GM21529 (cell line): ENCODE measurements at regions not wholly inside any gene's neighbourhood (a gene's known extent, or its start where the extent isn't known, plus 50 kb on each side); places are given as distances from the start of the nearest gene placed in this dataset.

Experiments
- ATAC-seq: cut with Tn5 transposase; IDR thresholded peaks from one replicate; pipeline ENCODE4 v1.9.1; 2021; ENCODE audit not compliant: unreplicated experiment

DNA sequence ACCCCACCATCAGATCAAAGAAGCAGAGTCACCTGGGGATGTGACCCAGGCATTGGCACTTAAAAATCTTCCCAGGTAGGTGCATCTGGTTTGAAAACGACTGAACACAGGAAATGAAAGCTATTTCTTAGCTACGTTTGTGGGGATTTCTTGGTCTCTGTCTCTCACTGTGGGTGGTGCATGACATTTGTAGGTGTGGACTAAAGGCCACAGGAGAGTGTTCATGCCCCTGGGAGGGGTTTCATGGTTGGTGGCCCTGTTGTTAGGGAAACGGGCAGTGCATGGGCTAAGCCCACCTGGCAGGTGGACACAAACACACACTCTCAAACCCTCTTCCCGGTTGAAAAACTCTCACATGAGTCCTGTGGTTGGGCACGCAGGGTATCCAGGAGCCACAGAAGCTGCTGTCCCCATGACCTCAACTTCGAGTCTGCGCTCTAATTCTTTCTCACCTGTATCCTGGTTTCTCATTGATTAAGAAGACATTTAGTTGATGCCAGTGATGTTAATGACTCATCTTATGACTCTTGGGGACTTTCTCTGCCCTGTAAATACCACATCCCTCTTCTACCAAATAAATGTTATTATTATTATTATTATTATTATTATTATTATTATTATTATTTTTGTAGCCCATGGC, 119.4 kb downstream of the MRPS6 start:
- no peak for ATAC-seq

DNA sequence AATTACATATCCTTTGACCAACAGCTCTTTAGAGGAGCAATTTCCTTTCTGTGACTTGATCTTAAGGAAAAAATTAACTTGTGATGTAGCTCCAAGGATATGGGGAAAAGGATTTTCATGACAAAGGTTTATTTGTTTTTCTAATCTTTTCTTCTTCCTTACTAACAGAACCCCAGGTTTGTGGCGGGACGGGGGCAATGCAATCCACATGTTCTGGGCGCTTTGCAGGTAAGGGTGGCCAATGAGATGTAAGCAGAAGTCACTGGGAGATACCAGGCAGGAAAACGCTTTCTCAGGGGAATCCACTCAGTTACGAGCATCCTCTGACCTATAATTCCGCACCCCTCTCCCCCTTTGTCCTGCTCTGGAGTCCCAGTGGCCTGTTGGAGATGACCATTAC, 122.0 kb downstream of the MRPS6 start:
- no peak for ATAC-seq

DNA sequence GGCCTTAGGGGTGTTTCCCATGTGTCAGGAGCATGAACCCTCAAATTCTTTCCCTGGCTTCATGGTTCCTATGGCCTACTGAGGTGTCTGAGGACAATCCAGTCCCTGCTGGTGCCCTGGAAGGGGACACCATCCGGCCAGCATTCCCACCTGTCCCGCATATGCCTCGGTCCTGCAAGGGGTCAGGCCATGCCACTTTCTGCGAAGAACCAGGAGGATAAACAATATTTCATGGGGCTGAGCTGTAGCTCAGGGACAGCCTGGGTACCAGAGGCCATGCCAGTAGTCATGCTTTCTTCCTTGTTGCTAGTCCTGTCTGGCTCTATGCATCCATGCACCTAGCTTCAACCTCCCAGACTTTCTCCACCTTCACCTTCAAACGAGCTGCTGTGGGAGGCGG, 123.6 kb downstream of the MRPS6 start:
- ATAC-seq: no peak

DNA sequence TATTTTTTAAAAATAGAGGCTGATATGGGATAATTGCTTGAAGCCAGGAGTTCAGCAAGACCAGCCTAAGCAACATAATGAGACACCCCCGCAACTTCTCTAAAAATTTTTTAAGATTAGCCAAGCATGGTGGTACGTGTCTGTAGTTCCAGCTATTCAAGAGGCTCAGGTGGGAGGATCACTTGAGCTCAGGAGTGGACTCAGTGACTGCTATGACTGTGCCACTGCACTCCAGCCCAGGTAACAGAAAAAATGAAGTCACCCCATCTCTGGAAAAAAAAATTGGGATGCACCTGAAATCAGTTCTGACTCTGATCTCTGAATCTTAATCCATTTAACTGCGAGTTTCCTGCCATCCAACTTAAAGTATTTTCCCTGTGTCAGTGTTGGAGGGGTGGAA, 124.2 kb downstream of the MRPS6 start:
- no peak for ATAC-seq

DNA sequence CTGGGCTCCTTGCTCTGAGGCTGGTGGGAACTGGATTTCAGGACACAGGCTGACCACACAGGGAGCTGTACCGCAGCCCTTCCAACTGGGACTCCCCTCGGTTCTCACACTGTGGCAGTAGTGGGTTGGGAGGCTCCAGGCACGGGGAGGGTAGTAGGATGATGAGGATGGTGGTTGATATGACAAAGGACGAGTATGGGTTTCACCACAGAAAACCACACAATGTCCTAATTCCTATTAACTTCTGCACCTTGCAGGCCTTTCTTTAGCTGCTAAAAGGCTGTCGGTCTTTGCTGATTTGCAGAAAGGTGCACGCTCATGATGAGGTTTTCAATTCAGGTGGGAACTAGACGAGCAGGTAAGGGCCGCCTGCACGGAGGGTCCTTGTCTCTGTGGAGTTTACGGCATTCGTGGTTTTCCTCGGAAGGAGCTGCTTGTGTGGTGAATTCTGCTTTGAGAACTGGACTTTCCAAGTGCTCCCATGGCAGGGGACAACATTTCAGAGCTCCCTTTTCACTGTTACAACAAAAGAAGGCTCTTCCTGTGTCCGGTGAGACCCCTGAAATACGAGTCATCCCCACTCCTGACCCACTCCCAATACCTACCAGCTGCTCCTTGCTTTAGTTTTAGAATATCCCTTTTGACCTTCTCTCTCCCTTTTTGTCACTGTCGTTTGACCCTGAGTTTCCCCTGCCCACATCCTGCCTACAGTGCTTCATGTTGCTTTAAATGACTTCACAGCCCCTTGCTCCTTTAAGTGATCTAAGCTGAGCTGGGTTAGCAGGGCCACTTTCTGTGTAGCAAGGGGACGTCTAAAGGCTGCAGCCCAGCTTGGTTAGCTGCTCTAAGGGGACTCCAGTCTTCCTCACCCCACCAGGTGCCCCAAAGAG, 125.1 kb downstream of the MRPS6 start:
- no peak for ATAC-seq

DNA sequence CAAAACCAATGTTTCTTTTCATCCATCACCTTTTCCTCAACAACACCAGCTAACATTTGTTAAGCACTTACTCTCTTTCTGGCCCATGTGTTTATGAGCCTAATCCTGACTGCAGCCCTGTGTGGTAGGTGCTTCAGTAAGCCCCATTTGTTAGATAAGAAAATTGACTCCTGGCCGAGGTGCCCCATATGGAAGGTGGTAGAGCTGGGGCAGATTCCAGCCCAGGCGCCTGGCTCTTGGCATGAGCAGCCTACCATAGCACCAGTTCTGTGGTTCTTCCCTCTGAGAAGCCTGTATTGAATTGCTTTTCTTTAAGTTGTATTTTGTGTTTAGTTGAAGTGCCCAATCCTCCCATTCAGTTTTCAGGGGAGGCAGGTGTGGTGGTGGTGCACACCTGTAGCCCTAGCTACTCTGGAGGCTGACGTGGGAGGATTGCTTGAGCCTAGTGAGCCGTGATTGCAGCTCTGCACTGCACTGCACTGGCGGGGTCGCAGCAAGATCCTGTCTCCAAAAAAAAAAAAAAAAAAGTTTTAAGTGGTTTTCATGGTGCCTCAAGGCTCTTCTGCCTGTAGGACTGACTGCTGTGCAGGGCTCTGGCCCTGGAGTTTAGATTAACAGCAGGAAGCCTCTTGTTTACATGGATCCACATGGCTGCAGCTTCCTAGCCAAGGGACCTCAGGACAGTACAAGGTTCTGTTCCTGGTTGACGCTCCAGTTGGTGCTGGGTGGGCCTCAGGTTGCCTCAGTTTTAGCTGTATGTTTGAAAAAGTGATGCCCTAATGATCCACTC, 125.9 kb downstream of the MRPS6 start:
- no peak for ATAC-seq

DNA sequence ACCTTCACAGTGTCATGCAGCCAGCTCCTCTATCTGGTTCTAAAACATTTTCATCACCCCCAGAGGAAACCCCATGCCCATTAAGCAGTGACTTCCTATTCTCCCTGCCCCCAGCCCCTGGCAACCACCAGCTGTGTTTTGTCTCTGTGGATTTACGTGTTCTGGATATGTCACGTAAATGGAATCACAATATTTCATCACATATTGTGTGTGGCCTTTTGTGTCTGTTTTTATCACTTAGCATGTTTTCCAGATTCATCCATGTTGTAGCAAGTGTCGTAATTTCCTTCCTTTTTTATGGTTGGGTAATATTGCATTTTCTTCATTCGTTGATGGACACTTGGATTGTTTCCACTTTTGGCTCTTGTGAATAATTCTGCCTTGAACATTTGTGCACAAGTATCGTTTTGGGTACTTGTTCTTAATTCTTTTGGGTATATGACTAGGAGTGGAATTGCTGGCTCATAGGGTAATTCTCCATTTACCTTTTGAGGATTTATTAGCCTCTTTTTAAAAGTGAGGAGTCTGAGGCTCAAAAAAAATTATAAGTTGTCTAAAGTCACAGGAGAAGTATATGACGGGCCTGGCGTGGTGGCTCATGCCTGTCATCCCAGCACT, 127.0 kb downstream of the MRPS6 start:
- ATAC-seq: no peak

DNA sequence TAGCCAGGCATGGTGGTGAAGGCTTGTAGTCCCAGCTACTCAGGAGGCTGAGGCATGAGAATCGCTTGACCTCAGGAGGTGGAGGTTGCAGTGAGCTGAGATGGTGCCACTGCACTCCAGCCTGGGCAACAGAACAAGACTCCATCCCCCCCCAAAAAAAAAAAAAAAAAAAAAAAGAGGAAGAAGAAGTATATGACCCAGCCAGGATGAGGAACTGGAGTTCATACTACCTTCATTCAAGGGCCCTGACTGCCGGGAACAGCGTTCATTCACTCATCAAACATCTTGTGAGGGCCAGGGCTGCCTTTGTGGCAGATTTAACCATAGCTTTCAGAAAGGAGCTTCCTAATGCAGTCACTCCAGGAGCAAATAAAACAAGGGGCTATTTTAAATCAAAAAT, 127.6 kb downstream of the MRPS6 start:
- no peak for ATAC-seq

DNA sequence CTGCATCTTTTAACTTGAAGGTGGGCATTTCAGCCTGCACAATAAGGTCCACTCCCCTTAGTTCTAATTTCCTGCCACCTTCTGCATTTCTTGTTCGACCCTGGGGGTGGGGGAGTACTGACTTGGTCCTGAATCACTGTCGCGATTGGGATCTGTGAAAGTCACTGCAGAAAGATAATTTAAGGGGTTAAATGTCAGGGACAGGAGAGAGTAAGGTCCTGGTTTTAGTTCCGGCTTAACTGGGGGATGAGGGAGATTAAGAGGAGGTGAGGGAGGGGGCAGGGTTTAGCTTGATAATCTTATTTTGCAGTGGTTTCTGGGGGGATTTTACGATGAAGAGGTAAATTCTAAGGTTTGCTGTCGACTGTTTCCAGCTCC, 128.1 kb downstream of the MRPS6 start:
- no peak for ATAC-seq

DNA sequence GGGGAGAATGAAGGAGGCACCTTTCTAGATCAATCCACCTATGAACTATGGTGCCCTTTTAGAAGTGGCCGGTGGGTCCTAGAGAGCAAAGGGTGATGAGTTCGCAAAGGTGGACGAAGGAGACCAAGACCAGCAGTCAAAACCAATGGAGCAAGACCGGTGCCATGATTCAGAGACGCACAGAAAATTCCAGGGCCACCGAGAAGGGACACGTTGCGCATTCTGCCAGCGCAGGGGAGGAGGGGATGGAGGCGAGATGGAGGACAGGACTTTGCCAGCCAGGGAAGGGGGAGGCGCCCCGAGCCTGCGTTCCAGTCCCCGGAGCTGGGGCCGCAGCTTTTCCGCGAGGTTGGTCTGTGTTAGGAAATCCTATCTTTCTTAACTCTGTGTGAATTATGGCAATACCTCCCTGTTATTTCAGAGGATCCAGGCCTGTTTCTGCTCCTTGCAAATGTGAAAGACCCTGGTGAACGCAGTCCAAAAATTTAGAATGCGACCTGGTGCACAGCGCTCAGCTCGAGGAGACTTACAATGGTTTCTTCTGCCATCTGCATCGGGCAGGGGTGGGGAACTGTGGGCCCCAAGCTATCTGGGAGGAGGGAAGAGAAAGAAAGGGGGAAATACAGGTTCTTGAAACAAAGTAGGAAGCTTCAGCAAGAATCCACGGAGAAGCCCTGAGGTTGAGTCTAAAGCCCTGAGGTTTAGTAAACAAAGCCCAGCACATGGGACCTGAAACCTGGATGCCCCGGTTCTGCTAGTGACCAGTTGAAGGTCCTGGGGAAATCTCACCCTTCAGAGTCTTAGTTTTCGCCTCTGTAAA, 129.4 kb downstream of the MRPS6 start:
- ATAC-seq: no peak

DNA sequence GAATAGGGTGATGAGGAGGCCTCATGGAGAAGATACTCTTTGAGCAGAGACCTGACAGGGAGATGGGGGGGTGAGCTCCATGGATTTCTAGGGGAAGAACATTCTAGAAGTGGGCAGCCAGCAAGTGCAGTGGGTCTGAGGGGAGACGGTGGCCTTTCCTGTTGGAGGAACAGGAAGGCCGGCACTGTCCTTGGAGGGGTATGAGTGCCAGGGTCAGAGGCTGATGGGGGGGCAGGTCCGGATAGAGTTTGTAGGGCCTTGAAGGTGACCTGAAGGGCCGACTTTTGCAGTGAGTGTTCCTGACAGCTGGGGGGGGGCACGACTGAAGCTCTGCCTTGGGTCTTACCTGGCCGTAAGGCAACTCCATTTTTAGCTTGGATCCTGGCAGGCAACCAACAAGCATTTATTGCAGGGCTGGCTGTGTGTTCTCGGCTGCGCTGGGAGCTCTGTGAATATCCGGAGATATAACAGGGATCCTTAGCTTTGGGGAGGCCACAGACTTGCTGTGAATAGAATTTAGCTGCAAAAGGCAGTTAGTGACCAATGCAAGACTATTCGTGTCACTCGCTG, 130.6 kb downstream of the MRPS6 start:
- no peak for ATAC-seq

DNA sequence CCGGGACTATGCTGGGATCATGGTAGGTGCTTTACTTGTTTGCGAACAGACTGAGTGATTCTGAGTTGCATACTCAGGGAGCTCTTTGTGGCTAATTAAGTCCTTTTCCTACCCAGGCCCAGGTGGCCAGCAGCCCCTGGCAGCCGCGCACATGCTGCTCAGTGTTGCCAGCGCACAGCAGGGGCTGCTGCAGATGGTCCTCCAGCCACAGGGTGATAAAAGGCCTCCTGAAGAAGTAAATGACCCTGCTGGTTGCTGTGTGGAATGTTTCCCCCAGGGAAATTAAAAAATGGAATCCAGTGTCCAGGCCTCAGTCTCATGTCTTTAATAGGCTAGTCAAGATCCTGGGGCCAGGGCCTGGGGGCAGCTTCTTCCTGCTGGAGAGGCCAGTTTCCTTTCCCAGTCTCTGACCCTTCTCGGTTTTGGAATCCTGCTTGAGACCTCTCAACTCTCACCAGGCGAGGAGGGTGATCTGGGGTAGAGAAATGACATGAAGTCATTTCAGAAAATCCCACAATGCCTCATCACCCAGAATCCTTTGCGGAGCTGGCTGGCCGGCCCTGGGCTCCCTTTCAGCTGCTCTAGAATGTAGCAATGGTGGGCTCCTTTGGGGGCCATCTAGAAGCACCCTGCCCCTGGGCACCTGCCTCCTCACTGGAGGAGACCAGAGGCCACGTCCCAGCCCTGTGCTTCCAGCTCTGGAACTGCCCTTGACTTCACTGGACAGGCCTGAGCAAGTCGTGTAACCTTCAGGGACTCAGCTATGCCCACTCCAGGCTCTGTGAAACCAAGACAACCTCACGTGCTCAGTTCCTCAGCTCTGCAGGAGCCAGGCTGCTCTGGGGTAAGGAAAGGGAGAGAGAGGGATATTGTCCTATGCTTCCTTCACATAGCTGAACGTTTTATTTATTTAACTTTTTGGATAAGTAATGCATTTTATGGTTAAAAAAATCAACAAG, 131.4 kb downstream of the MRPS6 start:
- ATAC-seq: no peak

DNA sequence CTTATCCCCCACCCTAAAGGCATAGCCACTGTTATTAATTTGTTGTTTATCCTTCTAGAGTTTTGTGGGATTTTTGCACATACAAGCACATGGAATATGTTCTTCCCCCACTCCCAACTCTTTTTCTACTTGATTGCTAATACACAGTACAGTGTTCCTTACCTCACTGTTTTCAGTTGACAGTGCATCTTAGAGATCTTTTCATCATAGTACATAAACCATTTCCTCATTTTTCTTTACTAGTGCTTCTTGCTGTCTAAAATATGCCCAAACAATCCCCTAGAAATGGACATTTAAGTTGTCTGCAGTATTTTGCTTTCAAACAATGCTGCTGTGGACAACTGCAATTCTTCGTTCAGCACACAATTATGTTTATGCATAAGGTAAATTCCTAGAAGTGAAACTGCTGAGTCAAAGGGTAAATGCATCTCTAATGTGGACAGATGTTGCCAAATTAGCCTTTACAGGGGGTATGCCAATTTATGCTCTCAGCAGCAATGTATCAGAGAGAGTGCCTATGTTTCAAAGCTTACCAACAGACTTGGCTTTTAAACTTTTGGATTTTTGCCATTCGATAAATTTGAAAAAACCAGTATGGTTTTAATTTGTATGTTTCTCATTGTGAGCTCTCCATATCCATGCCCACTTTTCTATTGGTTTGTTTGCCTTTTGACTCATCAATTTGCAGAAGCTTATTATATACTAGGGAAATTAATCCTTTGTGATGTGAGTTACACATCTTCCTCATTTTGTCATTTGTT, 132.6 kb downstream of the MRPS6 start:
- ATAC-seq: no peak

DNA sequence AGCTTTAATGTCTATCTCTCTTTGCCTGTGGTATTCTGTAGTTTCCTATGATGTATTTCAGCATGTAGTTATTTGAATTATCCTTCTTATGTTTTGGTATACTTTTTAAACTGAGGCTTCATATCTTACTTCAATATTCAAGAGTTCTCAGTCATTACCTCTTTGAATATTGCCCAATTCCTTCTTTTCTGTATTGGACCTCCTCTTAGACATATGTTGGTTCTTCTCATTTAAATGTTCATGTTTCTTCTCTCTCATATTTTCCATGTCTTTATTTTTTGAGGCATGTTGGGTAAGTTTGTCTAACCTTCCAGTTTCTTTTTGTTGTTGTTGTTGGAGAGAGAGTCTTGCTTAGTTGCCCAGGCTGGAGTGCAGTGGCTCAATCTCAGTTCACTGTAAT, 140.6 kb downstream of the MRPS6 start:
- ATAC-seq: no peak

DNA sequence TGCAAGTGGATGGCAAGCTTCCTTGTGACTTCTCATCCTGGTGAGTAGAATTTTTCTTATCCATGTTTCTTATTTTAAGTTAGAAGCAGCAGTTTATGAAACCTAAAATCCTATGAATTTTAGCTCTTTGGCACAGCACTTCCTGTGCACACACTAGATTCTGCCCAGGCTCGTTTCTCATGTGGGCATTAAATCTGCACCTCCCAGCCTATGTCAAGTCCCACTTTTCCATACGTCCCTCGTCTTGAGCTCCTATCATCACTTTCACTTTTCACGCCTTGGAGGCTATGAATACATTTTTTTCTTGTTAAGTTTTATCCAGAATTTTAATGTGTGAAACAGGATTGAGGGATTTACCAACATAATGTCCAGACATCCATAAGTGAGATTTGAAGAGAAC, 142.1 kb downstream of the MRPS6 start:
- ATAC-seq: no peak

DNA sequence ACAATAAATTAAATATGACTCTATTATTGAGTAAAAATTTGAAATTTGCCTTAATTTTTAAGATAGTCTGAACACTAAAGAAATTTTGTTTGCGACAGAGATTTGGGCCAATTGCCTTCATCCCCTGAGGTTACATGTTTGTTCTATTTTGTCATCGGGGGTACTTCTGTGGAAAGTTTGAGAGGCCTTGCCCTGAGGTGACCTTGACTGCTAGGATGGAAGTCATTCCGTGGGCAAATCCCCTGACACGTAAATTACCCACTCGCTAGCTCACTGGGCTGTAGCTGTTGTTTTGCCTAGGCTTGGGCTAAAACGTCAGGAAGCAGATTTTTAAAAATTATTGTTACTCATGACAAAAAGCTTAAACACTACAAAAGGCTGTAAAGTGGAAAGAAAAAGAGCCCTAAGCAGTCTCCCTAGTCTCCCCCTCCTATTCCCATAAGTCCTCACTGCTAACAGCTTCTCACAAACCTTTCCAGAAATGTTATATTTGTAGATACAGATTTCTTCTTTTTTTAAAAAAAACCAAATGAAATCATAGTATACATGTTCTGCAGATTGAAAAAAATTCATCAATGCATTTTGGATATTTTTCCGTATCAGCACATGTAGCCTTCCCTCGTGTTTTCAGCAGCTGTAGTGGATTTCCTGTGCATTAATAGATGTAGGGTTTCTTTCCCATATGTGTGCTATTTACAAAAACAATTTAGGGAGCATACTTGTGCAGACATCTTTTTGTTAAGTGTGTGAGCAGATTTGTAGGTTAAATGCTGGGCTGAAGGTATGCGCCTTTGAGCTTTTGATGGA, 142.7 kb downstream of the MRPS6 start:
- no peak for ATAC-seq

DNA sequence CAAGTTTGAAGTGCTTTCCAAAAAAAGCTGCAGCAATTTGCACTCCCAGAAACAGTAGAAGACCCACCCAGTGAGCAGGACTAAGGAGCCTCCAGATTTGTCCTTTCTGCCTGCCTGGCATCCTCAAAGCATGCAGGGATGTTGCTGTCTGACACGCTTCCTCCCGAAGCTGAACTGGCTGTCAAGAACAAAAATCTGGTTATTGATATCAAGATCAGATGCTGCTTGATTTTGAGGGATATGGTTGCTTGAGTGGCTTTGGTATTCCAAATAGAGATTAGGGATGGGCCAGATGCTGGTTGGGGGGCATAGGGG, 143.3 kb downstream of the MRPS6 start:
- ATAC-seq: no peak

DNA sequence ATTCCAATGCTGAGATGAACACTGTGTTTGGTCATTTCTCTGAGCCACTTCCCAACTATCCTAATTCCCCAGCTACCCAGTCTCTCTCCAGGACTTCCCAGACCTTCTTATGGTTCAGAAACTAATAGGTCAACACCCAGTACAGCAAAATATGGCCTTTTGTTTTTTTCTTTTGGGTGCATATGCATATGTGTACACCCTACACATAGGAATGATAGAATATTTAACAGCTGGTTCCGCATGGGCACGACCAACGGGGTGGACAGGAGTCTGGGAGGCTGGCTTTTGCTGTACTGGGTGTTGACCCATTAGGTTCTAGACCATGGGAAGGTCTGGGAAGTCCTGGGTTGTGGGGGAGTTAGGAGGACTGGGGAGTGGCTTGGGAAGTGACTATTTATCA, 143.9 kb downstream of the MRPS6 start:
- ATAC-seq: no peak
